SK-N-SH (cell line): ENCODE measurements at regions not wholly inside any gene's neighbourhood (a gene's known extent, or its start where the extent isn't known, plus 50 kb on each side); places are given as distances from the start of the nearest gene placed in this dataset.

ENCODE experiments used
- CTCF ChIA-PET: fragments of 300-600, 350-600 bp; formaldehyde crosslinking; extraction: SDS; loops from one replicate; lab custom pipeline; 2021; lab: Yijun Ruan, JAX
- POLR2A ChIA-PET: fragments of 350-600 bp; sonication (Branson Sonifier 250); formaldehyde crosslinking; extraction: SDS; loops from one replicate; lab custom pipeline; 2020; ENCODE audit warnings: antibody characterized with exemption, inconsistent platforms; lab: Yijun Ruan, JAX
- DNase-seq: peaks from one replicate; pipeline ENCODE4 v3.0.0; 2012
- H2AFZ ChIP-seq: fragments of 200-600 bp; sonication (generic); 2 replicates; pipeline ENCODE4 v1.8.1; 2016; ENCODE audit warnings: antibody characterized with exemption, mild to moderate bottlenecking, low read depth
- H3F3A ChIP-seq: fragments of 200-600 bp; sonication (generic); replicated peaks from 2 replicates; pipeline ENCODE3; 2016; ENCODE audit warnings: antibody characterized with exemption, mild to moderate bottlenecking; ENCODE audit not compliant: insufficient read depth
- H3K27ac ChIP-seq, 2 experiments: fragments of 200-500 bp in 1 of 2; fragments of 200-600 bp in 1 of 2; sonication (Bioruptor generic) in 1 of 2; sonication (generic), shearing (Covaris generic) in 1 of 2; 2 replicates each; pipeline versions ENCODE4 v1.5.1 to v1.6.1; 2014 to 2016; ENCODE audit warnings: low read depth in 2 of 2, inconsistent platforms in 1 of 2, low read length in 1 of 2, mild to moderate bottlenecking in 1 of 2, mixed read lengths in 1 of 2
- H3K27me3 ChIP-seq: fragments of 200-600 bp; sonication (generic), shearing (Covaris generic); 2 replicates; pipeline ENCODE4 v1.6.1; 2016; ENCODE audit warnings: mixed run types; ENCODE audit not compliant: insufficient read depth
- H3K36me3 ChIP-seq, 2 experiments: fragments of 200-500 bp in 1 of 2; fragments of 200-600 bp in 1 of 2; sonication (Bioruptor generic) in 1 of 2; sonication (generic) in 1 of 2; replicated peaks in 1 of 2; 2 replicates each; pipeline versions ENCODE3 to v1.5.1; 2014 to 2016; ENCODE audit warnings: low read length in 1 of 2, mild to moderate bottlenecking in 1 of 2; ENCODE audit not compliant: insufficient read depth in 2 of 2, control insufficient read depth in 1 of 2
- H3K4me1 ChIP-seq, 2 experiments: fragments of 200-500 bp in 1 of 2; fragments of 200-600 bp in 1 of 2; sonication (Bioruptor generic) in 1 of 2; sonication (generic), shearing (Covaris generic) in 1 of 2; 2 replicates each; pipeline versions ENCODE4 v1.5.1 to v1.6.1; 2014 to 2016; ENCODE audit warnings: low read depth in 1 of 2, low read length in 1 of 2, mixed run types in 1 of 2; ENCODE audit not compliant: insufficient read depth in 2 of 2, control insufficient read depth in 1 of 2
- H3K4me2 ChIP-seq: fragments of 200-600 bp; sonication (generic), shearing (Covaris generic); 2 replicates; pipeline ENCODE4 v1.6.1; 2017; ENCODE audit warnings: mixed run types
- H3K4me3 ChIP-seq, 2 experiments: fragments of 200-500 bp in 1 of 2; fragments of 200-600 bp in 1 of 2; sonication (Bioruptor generic) in 1 of 2; sonication (generic), shearing (Covaris generic) in 1 of 2; 2 replicates each; pipeline versions ENCODE4 v1.5.1 to v1.8.1; 2014 to 2016; ENCODE audit warnings: low read depth in 2 of 2, inconsistent platforms in 1 of 2, low read length in 1 of 2, mild to moderate bottlenecking in 1 of 2, mixed read lengths in 1 of 2, moderate library complexity in 1 of 2
- H3K79me2 ChIP-seq: fragments of 200-600 bp; sonication (generic); 2 replicates; pipeline ENCODE4 v1.8.1; 2017; ENCODE audit warnings: mild to moderate bottlenecking; ENCODE audit not compliant: insufficient read depth
- H3K9ac ChIP-seq: fragments of 200-600 bp; sonication (generic); 2 replicates; pipeline ENCODE4 v1.6.1; 2017; ENCODE audit warnings: mixed run types
- H3K9me2 ChIP-seq: fragments of 200-600 bp; sonication (generic); 2 replicates; pipeline ENCODE4 v1.6.1; 2017; ENCODE audit warnings: mixed run types
- H3K9me3 ChIP-seq: fragments of 200-600 bp; sonication (generic); 2 replicates; pipeline ENCODE4 v1.6.1; 2017; ENCODE audit warnings: mixed run types, mild to moderate bottlenecking, moderate library complexity
- H4K20me1 ChIP-seq: fragments of 200-600 bp; sonication (generic); 2 replicates; pipeline ENCODE4 v1.6.1; 2017; ENCODE audit warnings: mild to moderate bottlenecking, mixed run types; ENCODE audit not compliant: insufficient read depth
- EP300 ChIP-seq, 2 experiments: IDR thresholded peaks; 2 replicates each; pipeline versions ENCODE4 v1.4.0 to v1.6.1; 2012; ENCODE audit warnings: borderline replicate concordance in 1 of 2, low read depth in 1 of 2, low read length in 1 of 2
- EZH2phosphoT487 ChIP-seq: fragments of 200-600 bp; sonication (generic); IDR thresholded peaks from 2 replicates; pipeline ENCODE4 v1.6.1; 2017; ENCODE audit warnings: low read depth, mixed run types, mild to moderate bottlenecking, antibody characterized with exemption, moderate library complexity, borderline replicate concordance
- GABPA ChIP-seq: IDR thresholded peaks from 2 replicates; pipeline ENCODE4 v1.4.0; 2012; ENCODE audit warnings: low read depth, mild to moderate bottlenecking
- GATA2 ChIP-seq: sonication (generic); formaldehyde crosslinking; IDR thresholded peaks from 2 replicates; pipeline ENCODE4 v1.5.0; 2020; ENCODE audit warnings: mild to moderate bottlenecking, missing genetic modification reagents
- IRF3 ChIP-seq: fragments of 150-350 bp; IDR thresholded peaks from 2 replicates; pipeline ENCODE4 v1.6.1; 2016; ENCODE audit warnings: mild to moderate bottlenecking, low read depth, low read length
- JUND ChIP-seq: IDR thresholded peaks from 2 replicates; pipeline ENCODE4 v1.4.0; 2012
- MXI1 ChIP-seq: IDR thresholded peaks from 2 replicates; pipeline ENCODE4 v1.6.1; 2012; ENCODE audit warnings: mild to moderate bottlenecking, low read depth, low read length, improper control_type of control experiment
- NFIC ChIP-seq: IDR thresholded peaks from 2 replicates; pipeline ENCODE4 v1.4.0; 2012; ENCODE audit warnings: borderline replicate concordance
- NRF1 ChIP-seq: IDR thresholded peaks from 2 replicates; pipeline ENCODE4 v1.6.1; 2012; ENCODE audit warnings: low read depth, mild to moderate bottlenecking, low read length
- PBX3 ChIP-seq: IDR thresholded peaks from 2 replicates; pipeline ENCODE4; 2012
- POLR2AphosphoS5 ChIP-seq: IDR thresholded peaks from 2 replicates; pipeline ENCODE4 v1.6.1; 2012; ENCODE audit warnings: low read depth, low read length
- REST ChIP-seq: IDR thresholded peaks from 2 replicates; pipeline ENCODE4 v1.6.1; 2012; ENCODE audit warnings: mild to moderate bottlenecking, low read depth, low read length, moderate library complexity
- RXRA ChIP-seq: IDR thresholded peaks from 2 replicates; pipeline ENCODE4 v1.4.0; 2012; ENCODE audit warnings: low read depth, mild to moderate bottlenecking, borderline replicate concordance
- TCF12 ChIP-seq: IDR thresholded peaks from 2 replicates; pipeline ENCODE4 v1.4.0; 2012
- TEAD4 ChIP-seq: IDR thresholded peaks from 2 replicates; pipeline ENCODE4 v1.4.0; 2012; ENCODE audit warnings: mild to moderate bottlenecking, borderline replicate concordance; ENCODE audit not compliant: insufficient read depth
- USF2 ChIP-seq: fragments of 150-350 bp; IDR thresholded peaks from 2 replicates; pipeline ENCODE4 v1.6.1; 2017; ENCODE audit warnings: antibody characterized with exemption, low read length, low read depth, borderline replicate concordance
- YY1 ChIP-seq: IDR thresholded peaks from 2 replicates; pipeline ENCODE4 v1.4.0; 2012; ENCODE audit warnings: low read depth, mild to moderate bottlenecking

GRCh38 chr2:187009483-187010239 is 160.7 kb upstream of the ZSWIM2 start (continued):
- TF ChIP-seq RXRA (no peak), PBX3 (no peak), REST (no peak), GABPA (no peak), GATA2 (CRISPR knock-in tag) (no peak)

- no peak overlapping the region for H3K4me3 ChIP-seq
- ChIA-PET POLR2A (no interaction called here), CTCF (no interaction called here)
- H3K9me2 ChIP-seq: no peaks in the 10 kb centered on the region
- no peaks in the 10 kb centered on the region for H3K79me2 ChIP-seq
- no peak overlapping the region for H2AFZ ChIP-seq
- H3K9ac ChIP-seq: no peak overlapping the region
- H3K4me1 ChIP-seq: no peaks in the 10 kb centered on the region
- H4K20me1 ChIP-seq: no peaks in the 10 kb centered on the region
- no peak for DNase-seq
- H3F3A ChIP-seq: peaks cover 9% of the 10 kb centered on the region
- no peak overlapping the region for H3K27ac ChIP-seq
- no peaks in the 10 kb centered on the region for H3K27me3 ChIP-seq
- H3K36me3 ChIP-seq: no peaks in the 10 kb centered on the region
- H3K9me3 ChIP-seq: no peaks in the 10 kb centered on the region
- H3K4me2 ChIP-seq: no peak overlapping the region
- TF ChIP-seq YY1 (no peak), JUND (no peak), GATA2 (CRISPR knock-in tag) (no peak), EP300 (IDR thresholded peaks at IDR 0.05; ENCODE audit: borderline replicate concordance in 1 of 2, low read depth in 1 of 2, low read length in 1 of 2) (no peak), NRF1 (no peak), NFIC (no peak), TCF12 (no peak), EZH2phosphoT487 (no peak), GABPA (no peak), MXI1 (no peak), POLR2AphosphoS5 (no peak), IRF3 (no peak), USF2 (no peak), PBX3 (no peak), RXRA (no peak), TEAD4 (no peak)
- TF ChIP-seq, all 33 proteins: peak for 0
Observed at GRCh38 chr2:187008111-187008510, 159.1 kb upstream of the ZSWIM2 start.
